Loucy (cell line): ENCODE measurements at regions not wholly inside any gene's neighbourhood (a gene's known extent, or its start where the extent isn't known, plus 50 kb on each side); places are given as distances from the start of the nearest gene placed in this dataset.

ENCODE experiments used
- H2AFZ ChIP-seq: fragments of 200-600 bp; sonication (generic); 2 replicates; pipeline ENCODE4 v1.6.0; 2016; ENCODE audit warnings: antibody characterized with exemption, mild to moderate bottlenecking, low read length, moderate library complexity
- H3F3A ChIP-seq: fragments of 200-600 bp; 2 replicates; pipeline ENCODE4 v1.6.0; 2016; ENCODE audit warnings: antibody characterized with exemption, low read depth, mild to moderate bottlenecking
- H3K27me3 ChIP-seq: fragments of 200-600 bp; sonication (generic); 2 replicates; pipeline ENCODE4 v1.6.1; 2014; ENCODE audit warnings: low read length, mild to moderate bottlenecking; ENCODE audit not compliant: insufficient read depth, poor library complexity, severe bottlenecking
- H3K36me3 ChIP-seq: fragments of 200-600 bp; sonication (generic); 2 replicates; pipeline ENCODE4 v1.6.1; 2016; ENCODE audit warnings: low read length; ENCODE audit not compliant: insufficient read depth
- H3K4me1 ChIP-seq: fragments of 200-600 bp; sonication (generic); 2 replicates; pipeline ENCODE4 v1.5.1; 2014; ENCODE audit warnings: low read length, mild to moderate bottlenecking; ENCODE audit not compliant: insufficient read depth, poor library complexity, severe bottlenecking
- H3K4me2 ChIP-seq: fragments of 200-600 bp; sonication (generic); 2 replicates; pipeline ENCODE4 v1.6.0; 2014; ENCODE audit warnings: antibody characterized with exemption, low read length, low read depth, mild to moderate bottlenecking; ENCODE audit not compliant: poor library complexity, severe bottlenecking
- H3K4me3 ChIP-seq: fragments of 200-600 bp; sonication (generic); 2 replicates; pipeline ENCODE4 v1.5.1; 2014; ENCODE audit warnings: low read length, mild to moderate bottlenecking, mixed read lengths; ENCODE audit not compliant: poor library complexity, severe bottlenecking
- H3K79me2 ChIP-seq: fragments of 200-600 bp; sonication (generic); 2 replicates; pipeline ENCODE4 v1.6.1; 2014; ENCODE audit warnings: low read length; ENCODE audit not compliant: insufficient read depth
- H3K9ac ChIP-seq: fragments of 200-600 bp; sonication (generic); 2 replicates; pipeline ENCODE4 v1.6.0; 2014; ENCODE audit warnings: mild to moderate bottlenecking, low read depth, low read length, moderate library complexity; ENCODE audit not compliant: poor library complexity, severe bottlenecking
- H3K9me2 ChIP-seq: fragments of 200-600 bp; sonication (generic); replicated peaks from 2 replicates; pipeline ENCODE4 v1.6.1; 2016; ENCODE audit warnings: low read depth, low read length, mixed read lengths
- H3K9me3 ChIP-seq: fragments of 200-600 bp; sonication (generic); 2 replicates; pipeline ENCODE4 v1.6.1; 2014; ENCODE audit warnings: mild to moderate bottlenecking, antibody characterized with exemption, low read length, low read depth; ENCODE audit not compliant: insufficient read depth
- H4K20me1 ChIP-seq: fragments of 200-600 bp; sonication (generic); 2 replicates; pipeline ENCODE4 v1.6.0; 2014; ENCODE audit warnings: antibody characterized with exemption, low read length, mild to moderate bottlenecking; ENCODE audit not compliant: insufficient read depth, poor library complexity, severe bottlenecking
- CTCF ChIP-seq: fragments of 200-600 bp; sonication (generic); conservative IDR thresholded peaks from 2 replicates; pipeline ENCODE4 v1.5.1; 2014; ENCODE audit warnings: mild to moderate bottlenecking, antibody characterized with exemption, low read length
- EZH2phosphoT487 ChIP-seq: fragments of 200-600 bp; IDR thresholded peaks from 2 replicates; pipeline ENCODE4 v1.6.1; 2018; ENCODE audit warnings: antibody characterized with exemption, mild to moderate bottlenecking, moderate library complexity, borderline replicate concordance

GRCh38 chr11:110832539-110832938 is 120.3 kb upstream of the ARHGAP20 start:
- Histone ChIP-seq H3K9me3 (no peaks in the 10 kb centered on the region), H4K20me1 (no peaks in the 10 kb centered on the region), H3K4me2 (no peak overlapping the region), H3K27me3 (no peaks in the 10 kb centered on the region), H3K36me3 (no peaks in the 10 kb centered on the region), H2AFZ (no peak overlapping the region), H3K4me1 (peaks cover 15% of the 10 kb centered on the region), H3K4me3 (no peak overlapping the region), H3K9ac (no peak overlapping the region), H3F3A (no peaks in the 10 kb centered on the region), H3K9me2 (no peaks in the 10 kb centered on the region), H3K79me2 (no peaks in the 10 kb centered on the region)
- TF ChIP-seq CTCF, result no peak
- TF ChIP-seq EZH2phosphoT487, result no peak

GRCh38 chr11:110832080-110832479 is 119.8 kb upstream of the ARHGAP20 start:
- Histone ChIP-seq H3K4me1 (peaks cover 11% of the 10 kb centered on the region), H3K9me3 (no peaks in the 10 kb centered on the region), H3K9ac (no peak overlapping the region), H3K4me2 (no peak overlapping the region), H3F3A (no peaks in the 10 kb centered on the region), H3K79me2 (no peaks in the 10 kb centered on the region), H3K4me3 (no peak overlapping the region), H4K20me1 (no peaks in the 10 kb centered on the region), H3K27me3 (no peaks in the 10 kb centered on the region), H3K36me3 (no peaks in the 10 kb centered on the region), H3K9me2 (no peaks in the 10 kb centered on the region), H2AFZ (no peak overlapping the region)
- no peak for TF ChIP-seq EZH2phosphoT487
- no peak for TF ChIP-seq CTCF

GRCh38 chr11:110830747-110831146 is 118.5 kb upstream of the ARHGAP20 start:
- H3F3A ChIP-seq, result no peaks in the 10 kb centered on the region
- no peaks in the 10 kb centered on the region for H3K36me3 ChIP-seq
- no peak overlapping the region for H3K4me3 ChIP-seq
- no peaks in the 10 kb centered on the region for H4K20me1 ChIP-seq
- no peaks in the 10 kb centered on the region for H3K9me3 ChIP-seq
- H2AFZ ChIP-seq, result no peak overlapping the region
- H3K4me1 ChIP-seq, result peaks cover 5% of the 10 kb centered on the region
- TF ChIP-seq EZH2phosphoT487, result no peak
- no peaks in the 10 kb centered on the region for H3K27me3 ChIP-seq
- no peaks in the 10 kb centered on the region for H3K79me2 ChIP-seq
- H3K4me2 ChIP-seq, result no peak overlapping the region
- H3K9ac ChIP-seq, result no peak overlapping the region
- H3K9me2 ChIP-seq, result no peaks in the 10 kb centered on the region

- H3K4me3 ChIP-seq, result no peak overlapping the region
- H3K36me3 ChIP-seq, result no peaks in the 10 kb centered on the region
- H3F3A ChIP-seq, result no peaks in the 10 kb centered on the region
- no peak for TF ChIP-seq EZH2phosphoT487
- TF ChIP-seq CTCF, result no peak
- no peak overlapping the region for H3K4me2 ChIP-seq
- no peaks in the 10 kb centered on the region for H4K20me1 ChIP-seq
- H3K9me3 ChIP-seq, result no peaks in the 10 kb centered on the region
- H3K4me1 ChIP-seq, result peaks cover 5% of the 10 kb centered on the region
- no peak overlapping the region for H3K9ac ChIP-seq
- no peak overlapping the region for H2AFZ ChIP-seq
- H3K79me2 ChIP-seq, result no peaks in the 10 kb centered on the region
- H3K27me3 ChIP-seq, result no peaks in the 10 kb centered on the region
- no peaks in the 10 kb centered on the region for H3K9me2 ChIP-seq
Observed at GRCh38 chr11:110830344-110830743, 118.1 kb upstream of the ARHGAP20 start.
